ENCODE measurements at regions not wholly inside any gene's neighbourhood (a gene's known extent, or its start where the extent isn't known, plus 50 kb on each side); places are given as distances from the start of the nearest gene placed in this dataset.

DNA sequence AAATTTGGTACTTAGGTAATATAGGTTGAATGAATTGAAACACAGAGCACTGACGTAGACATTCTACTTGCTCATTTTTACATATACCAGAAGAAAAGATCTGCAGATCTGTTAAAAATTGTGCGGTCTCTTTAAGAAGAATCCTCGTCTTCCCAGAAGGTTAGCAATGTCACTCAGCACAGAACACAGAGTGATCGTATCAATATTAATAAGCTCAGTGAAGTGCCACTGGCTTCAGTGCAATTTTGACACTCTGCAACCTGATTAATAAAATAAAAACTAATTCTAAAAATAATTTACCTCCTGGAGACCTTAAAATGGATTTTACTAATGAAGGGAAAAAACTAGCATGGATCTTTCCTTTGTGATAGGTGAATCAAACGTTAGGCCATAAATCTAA lies 356.1 kb upstream of the DMAC1 start:
- no peak for DNase-seq
- Mint-ChIP-seq H3K36me3 (peaks cover 0 to 12% (median 0%) of the 10 kb centered on the region in 3 donors), H3K9me3 (peaks cover 0 to 12% (median 4%) of the 10 kb centered on the region in 5 donors), H3K4me3 (no peak overlapping the region), H3K27ac (no peak overlapping the region), H3K27me3 (peaks cover 0 to 3% of the 10 kb centered on the region in 2 donors), H3K4me1 (no peaks in the 10 kb centered on the region)
- no peak overlapping the region for H3K27ac ChIP-seq (ENCODE audit: low read depth, low read length)
- no peaks in the 10 kb centered on the region for H3K9me3 ChIP-seq (ENCODE audit: low read length)
- no peaks in the 10 kb centered on the region for H3K36me3 ChIP-seq (ENCODE audit: insufficient read depth, low read length)
- H3K4me1 ChIP-seq (ENCODE audit: insufficient read depth, low read length): no peaks in the 10 kb centered on the region
- CTCF ChIA-PET: no interaction called here
- POLR2A ChIA-PET: no interaction called here
- no peak overlapping the region for H3K4me3 ChIP-seq (ENCODE audit: low read length)
- H3K27me3 ChIP-seq (ENCODE audit: insufficient read depth, low read length, poor library complexity, severe bottlenecking): no peaks in the 10 kb centered on the region

DNA sequence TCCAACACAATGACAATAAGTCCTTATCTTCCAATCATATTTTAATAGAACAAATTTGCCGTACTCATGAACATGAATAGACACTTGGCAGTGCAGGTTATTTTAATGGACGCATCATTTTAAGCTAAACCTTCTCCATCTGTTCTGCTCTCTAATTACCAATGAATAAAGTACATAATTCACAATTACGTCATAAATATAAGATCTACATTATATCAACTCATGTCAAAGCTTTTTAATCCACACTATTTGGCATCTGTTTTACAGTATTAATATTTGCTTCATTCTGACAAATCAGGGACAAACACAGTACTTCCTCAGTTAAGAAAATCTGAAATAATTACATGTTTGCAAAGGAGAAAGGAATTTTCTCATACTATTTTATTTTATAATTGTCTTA lies 344.1 kb upstream of the DMAC1 start:
- Mint-ChIP-seq H3K4me3 (no peak overlapping the region), H3K36me3 (peaks cover 0 to 11% (median 0%) of the 10 kb centered on the region in 3 donors), H3K27ac (no peak overlapping the region), H3K27me3 (peaks cover 4 to 9% of the 10 kb centered on the region in 2 donors), H3K9me3 (peaks cover 0 to under 1% (median 0%) of the 10 kb centered on the region in 5 donors), H3K4me1 (no peaks in the 10 kb centered on the region)
- DNase-seq: no peak
- CTCF ChIA-PET: no interaction called here
- H3K27ac ChIP-seq (ENCODE audit: low read depth, low read length): no peak overlapping the region
- H3K36me3 ChIP-seq (ENCODE audit: insufficient read depth, low read length): no peaks in the 10 kb centered on the region
- H3K27me3 ChIP-seq (ENCODE audit: insufficient read depth, low read length, poor library complexity, severe bottlenecking): no peaks in the 10 kb centered on the region
- H3K4me3 ChIP-seq (ENCODE audit: low read length): no peak overlapping the region
- no peaks in the 10 kb centered on the region for H3K9me3 ChIP-seq (ENCODE audit: low read length)
- POLR2A ChIA-PET: no interaction called here
- no peaks in the 10 kb centered on the region for H3K4me1 ChIP-seq (ENCODE audit: insufficient read depth, low read length)

DNA sequence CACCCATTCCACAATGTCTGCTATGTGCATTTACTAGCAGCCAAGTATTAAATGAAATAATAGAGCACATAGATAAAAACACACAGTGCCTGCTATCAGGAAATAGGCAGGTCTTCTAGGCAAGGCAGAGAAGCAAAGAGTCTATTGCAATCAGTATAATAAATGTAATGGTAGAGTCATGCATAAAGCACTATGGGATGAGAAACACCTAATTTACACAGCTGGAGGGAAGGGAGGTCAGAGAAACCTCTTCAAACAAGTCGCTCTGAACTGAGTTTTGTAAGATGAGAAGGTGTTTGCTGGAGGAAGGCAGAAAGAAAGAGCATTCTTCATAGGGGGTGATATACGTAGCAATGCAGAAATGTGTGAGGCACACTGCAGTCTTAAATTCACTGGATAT lies 341.0 kb upstream of the DMAC1 start:
- Mint-ChIP-seq H3K9me3 (no peaks in the 10 kb centered on the region), H3K27me3 (peaks cover 1 to 4% of the 10 kb centered on the region in 2 donors), H3K4me1 (no peaks in the 10 kb centered on the region), H3K4me3 (no peak overlapping the region), H3K27ac (peak overlapping the region in 1 of 8 donors; percentile 23), H3K36me3 (peaks cover 0 to 4% (median 0%) of the 10 kb centered on the region in 3 donors)
- ChIA-PET POLR2A (no interaction called here), CTCF (no interaction called here)
- H3K27ac ChIP-seq (ENCODE audit: low read depth, low read length): no peak overlapping the region
- no peak for DNase-seq
- no peak overlapping the region for H3K4me3 ChIP-seq (ENCODE audit: low read length)
- H3K4me1 ChIP-seq (ENCODE audit: insufficient read depth, low read length): no peaks in the 10 kb centered on the region
- H3K36me3 ChIP-seq (ENCODE audit: insufficient read depth, low read length): no peaks in the 10 kb centered on the region
- H3K9me3 ChIP-seq (ENCODE audit: low read length): no peaks in the 10 kb centered on the region
- H3K27me3 ChIP-seq (ENCODE audit: insufficient read depth, low read length, poor library complexity, severe bottlenecking): no peaks in the 10 kb centered on the region

DNA sequence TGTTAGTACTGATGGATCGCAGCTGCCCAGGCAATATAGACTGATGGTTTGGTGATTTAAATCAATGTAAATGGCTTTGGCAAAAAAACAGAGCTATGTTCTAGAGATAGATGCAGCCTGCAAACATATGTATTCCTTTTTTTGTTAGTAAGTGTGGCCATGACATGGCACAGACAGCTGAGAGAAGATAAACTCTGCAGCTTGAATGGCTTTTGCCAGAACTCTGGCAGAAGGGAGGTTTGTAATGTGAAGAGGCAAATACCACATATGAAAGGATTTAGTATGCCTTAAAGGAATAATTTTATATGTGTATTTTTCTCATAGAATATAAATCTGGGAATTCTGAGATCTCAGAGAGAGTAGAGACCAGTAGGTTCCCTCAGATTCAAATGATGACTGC lies 340.2 kb upstream of the DMAC1 start:
- POLR2A ChIA-PET: no interaction called here
- Mint-ChIP-seq H3K4me3 (no peak overlapping the region), H3K27me3 (peaks cover 1 to 4% of the 10 kb centered on the region in 2 donors), H3K27ac (no peak overlapping the region), H3K36me3 (peaks cover 0 to 4% (median 0%) of the 10 kb centered on the region in 3 donors), H3K4me1 (no peaks in the 10 kb centered on the region), H3K9me3 (no peaks in the 10 kb centered on the region)
- Histone ChIP-seq H3K4me1 (ENCODE audit: insufficient read depth, low read length) (no peaks in the 10 kb centered on the region), H3K4me3 (ENCODE audit: low read length) (no peak overlapping the region), H3K27ac (ENCODE audit: low read depth, low read length) (no peak overlapping the region), H3K9me3 (ENCODE audit: low read length) (no peaks in the 10 kb centered on the region), H3K36me3 (ENCODE audit: insufficient read depth, low read length) (no peaks in the 10 kb centered on the region), H3K27me3 (ENCODE audit: insufficient read depth, low read length, poor library complexity, severe bottlenecking) (no peaks in the 10 kb centered on the region)
- CTCF ChIA-PET: no interaction called here
- DNase-seq: no peak

DNA sequence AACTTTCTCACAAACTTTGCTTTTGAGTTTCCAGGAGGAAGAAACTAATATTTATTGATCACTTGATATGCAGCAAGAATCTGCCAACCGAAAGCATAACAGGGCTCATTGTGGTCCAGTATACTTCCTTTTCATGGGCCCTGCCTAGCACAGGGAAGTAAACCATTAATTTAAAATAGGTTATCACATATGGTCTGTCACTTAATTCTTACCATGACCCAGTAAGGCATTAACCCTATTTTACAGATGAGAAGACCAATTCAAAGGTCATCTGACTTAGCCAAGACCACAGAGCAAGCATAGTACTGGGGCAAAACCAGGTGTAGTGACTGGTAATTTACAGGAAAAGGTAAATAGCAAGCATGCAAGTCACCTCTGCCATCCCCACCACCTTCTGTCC lies 336.9 kb upstream of the DMAC1 start:
- Mint-ChIP-seq H3K27me3 (peaks cover 0 to 1% of the 10 kb centered on the region in 2 donors), H3K4me3 (no peak overlapping the region), H3K4me1 (no peaks in the 10 kb centered on the region), H3K36me3 (no peaks in the 10 kb centered on the region), H3K27ac (no peak overlapping the region), H3K9me3 (no peaks in the 10 kb centered on the region)
- ChIA-PET POLR2A (no interaction called here), CTCF (no interaction called here)
- no peaks in the 10 kb centered on the region for H3K36me3 ChIP-seq (ENCODE audit: insufficient read depth, low read length)
- no peaks in the 10 kb centered on the region for H3K27me3 ChIP-seq (ENCODE audit: insufficient read depth, low read length, poor library complexity, severe bottlenecking)
- no peaks in the 10 kb centered on the region for H3K9me3 ChIP-seq (ENCODE audit: low read length)
- H3K4me1 ChIP-seq (ENCODE audit: insufficient read depth, low read length): no peaks in the 10 kb centered on the region
- no peak for DNase-seq
- no peak overlapping the region for H3K4me3 ChIP-seq (ENCODE audit: low read length)
- H3K27ac ChIP-seq (ENCODE audit: low read depth, low read length): no peak overlapping the region

DNA sequence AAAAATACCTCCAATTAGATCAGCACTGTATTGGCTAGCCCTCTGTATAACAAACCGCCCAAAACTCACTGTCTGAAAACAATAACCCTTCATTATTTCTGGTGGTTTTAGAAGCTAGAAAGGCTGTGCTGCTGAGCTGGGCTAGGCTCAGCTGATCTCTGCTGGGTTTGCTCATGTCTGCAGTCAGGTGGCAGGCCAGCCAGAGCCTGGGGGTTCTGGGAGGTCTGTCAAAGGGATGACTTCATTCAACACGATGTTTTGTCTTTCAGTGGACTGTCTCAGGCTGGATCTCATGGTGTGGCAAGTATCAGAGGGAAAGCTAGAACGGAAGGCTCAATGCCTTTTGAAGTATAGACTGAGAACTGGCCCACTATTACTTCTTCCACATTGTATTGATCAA lies 335.1 kb upstream of the DMAC1 start:
- Histone ChIP-seq H3K4me3 (ENCODE audit: low read length) (no peak overlapping the region), H3K27me3 (ENCODE audit: insufficient read depth, low read length, poor library complexity, severe bottlenecking) (no peaks in the 10 kb centered on the region), H3K27ac (ENCODE audit: low read depth, low read length) (no peak overlapping the region), H3K4me1 (ENCODE audit: insufficient read depth, low read length) (no peaks in the 10 kb centered on the region), H3K9me3 (ENCODE audit: low read length) (no peaks in the 10 kb centered on the region), H3K36me3 (ENCODE audit: insufficient read depth, low read length) (no peaks in the 10 kb centered on the region)
- Mint-ChIP-seq H3K4me3 (no peak overlapping the region), H3K9me3 (no peaks in the 10 kb centered on the region), H3K4me1 (no peaks in the 10 kb centered on the region), H3K36me3 (no peaks in the 10 kb centered on the region), H3K27ac (peak overlapping the region in 1 of 8 donors; percentile 0), H3K27me3 (peaks cover 1 to 8% of the 10 kb centered on the region in 2 donors)
- ChIA-PET CTCF (no interaction called here), POLR2A (no interaction called here)
- DNase-seq: no peak

DNA sequence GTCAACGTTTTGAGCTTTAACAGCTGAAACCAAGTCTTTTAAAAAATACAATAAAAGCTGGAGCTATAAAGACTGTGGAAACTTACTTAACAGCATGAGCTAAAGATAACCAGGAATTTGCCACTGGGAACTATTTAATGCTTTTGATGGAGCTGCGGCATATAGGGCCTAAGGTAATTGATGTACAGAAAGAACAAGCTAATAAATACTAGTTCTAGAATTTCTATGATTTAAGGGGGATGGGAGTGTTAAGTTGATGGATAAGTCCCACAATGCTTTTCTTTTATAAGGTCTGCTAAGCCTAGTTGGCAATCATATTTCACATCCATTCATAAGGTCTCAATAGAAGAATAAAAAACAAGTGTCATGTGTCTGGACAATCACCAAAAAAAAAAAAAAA lies 334.0 kb upstream of the DMAC1 start:
- Histone ChIP-seq H3K4me3 (ENCODE audit: low read length) (no peak overlapping the region), H3K27ac (ENCODE audit: low read depth, low read length) (no peak overlapping the region), H3K36me3 (ENCODE audit: insufficient read depth, low read length) (no peaks in the 10 kb centered on the region), H3K27me3 (ENCODE audit: insufficient read depth, low read length, poor library complexity, severe bottlenecking) (no peaks in the 10 kb centered on the region), H3K4me1 (ENCODE audit: insufficient read depth, low read length) (no peaks in the 10 kb centered on the region), H3K9me3 (ENCODE audit: low read length) (no peaks in the 10 kb centered on the region)
- H3K9me3 Mint-ChIP-seq: no peaks in the 10 kb centered on the region
- no peak for DNase-seq
- H3K36me3 Mint-ChIP-seq: no peaks in the 10 kb centered on the region
- peaks cover 1 to 8% of the 10 kb centered on the region in 2 donors for H3K27me3 Mint-ChIP-seq
- H3K4me1 Mint-ChIP-seq: no peaks in the 10 kb centered on the region
- ChIA-PET POLR2A (no interaction called here), CTCF (no interaction called here)
- H3K27ac Mint-ChIP-seq: no peak overlapping the region
- no peak overlapping the region for H3K4me3 Mint-ChIP-seq

DNA sequence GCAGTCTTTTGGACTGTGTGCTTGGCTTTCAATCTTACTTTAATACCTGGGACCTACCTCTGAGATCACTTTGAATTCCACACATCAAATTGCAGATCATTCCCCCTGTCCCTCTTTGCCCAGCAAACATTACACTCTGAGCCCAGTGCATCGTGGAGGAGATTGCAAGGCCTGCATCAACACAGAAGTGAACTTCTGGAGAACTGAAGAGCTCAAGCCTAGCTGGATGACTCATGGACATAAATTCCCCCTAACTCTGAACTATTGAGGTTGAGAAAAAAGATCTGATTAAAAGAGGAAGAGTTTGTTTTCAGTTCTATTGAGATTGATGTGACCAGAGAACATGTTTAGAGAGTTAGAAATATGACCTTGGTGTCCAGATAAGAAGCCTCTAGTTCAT lies 316.0 kb upstream of the DMAC1 start:
- DNase-seq: no peak
- Mint-ChIP-seq H3K27me3 (peaks cover 0 to 3% of the 10 kb centered on the region in 2 donors), H3K36me3 (no peaks in the 10 kb centered on the region), H3K4me3 (no peak overlapping the region), H3K4me1 (peaks cover 8 to 10% (median 9%) of the 10 kb centered on the region in 3 donors), H3K9me3 (no peaks in the 10 kb centered on the region), H3K27ac (peak overlapping the region in 1 of 8 donors; percentile 64)
- ChIA-PET POLR2A (no interaction called here), CTCF (no interaction called here)
- Histone ChIP-seq H3K27ac (ENCODE audit: low read depth, low read length) (no peak overlapping the region), H3K9me3 (ENCODE audit: low read length) (no peaks in the 10 kb centered on the region), H3K4me1 (ENCODE audit: insufficient read depth, low read length) (no peaks in the 10 kb centered on the region), H3K4me3 (ENCODE audit: low read length) (no peak overlapping the region), H3K36me3 (ENCODE audit: insufficient read depth, low read length) (no peaks in the 10 kb centered on the region), H3K27me3 (ENCODE audit: insufficient read depth, low read length, poor library complexity, severe bottlenecking) (no peaks in the 10 kb centered on the region)

DNA sequence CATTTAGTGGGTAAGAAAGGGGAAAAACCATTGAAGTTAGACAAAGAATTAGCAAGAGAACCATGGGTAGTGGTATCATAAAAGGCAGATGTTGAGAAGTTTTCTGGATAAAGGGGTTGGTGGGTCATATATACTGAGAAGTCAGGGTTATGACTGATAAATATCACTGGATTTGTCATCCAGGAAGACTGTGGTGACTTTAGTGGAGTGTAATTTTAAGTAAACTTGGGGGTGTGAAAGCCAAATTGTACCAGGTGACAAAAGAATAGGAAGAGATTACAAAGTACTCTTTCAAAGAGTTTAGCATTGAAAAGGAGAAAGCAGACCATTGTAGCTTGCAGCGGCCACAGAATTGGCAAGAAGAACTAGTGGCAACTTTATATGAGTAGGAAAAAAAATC lies 315.2 kb upstream of the DMAC1 start:
- Histone ChIP-seq H3K4me3 (ENCODE audit: low read length) (no peak overlapping the region), H3K27ac (ENCODE audit: low read depth, low read length) (no peak overlapping the region), H3K27me3 (ENCODE audit: insufficient read depth, low read length, poor library complexity, severe bottlenecking) (no peaks in the 10 kb centered on the region), H3K4me1 (ENCODE audit: insufficient read depth, low read length) (no peaks in the 10 kb centered on the region), H3K9me3 (ENCODE audit: low read length) (no peaks in the 10 kb centered on the region), H3K36me3 (ENCODE audit: insufficient read depth, low read length) (no peaks in the 10 kb centered on the region)
- H3K9me3 Mint-ChIP-seq: no peaks in the 10 kb centered on the region
- no peak overlapping the region for H3K4me3 Mint-ChIP-seq
- ChIA-PET POLR2A (no interaction called here), CTCF (no interaction called here)
- no peaks in the 10 kb centered on the region for H3K36me3 Mint-ChIP-seq
- peaks cover 0 to 3% of the 10 kb centered on the region in 2 donors for H3K27me3 Mint-ChIP-seq
- no peak for DNase-seq
- H3K4me1 Mint-ChIP-seq: peaks cover 8 to 10% (median 9%) of the 10 kb centered on the region in 3 donors
- H3K27ac Mint-ChIP-seq: no peak overlapping the region

Data from CD8-positive, alpha-beta memory T cell (primary cell).